MM.1S (cell line): ENCODE measurements at regions not wholly inside any gene's neighbourhood (a gene's known extent, or its start where the extent isn't known, plus 50 kb on each side); places are given as distances from the start of the nearest gene placed in this dataset.

Experiments
- DNase-seq: peaks from one replicate; pipeline ENCODE4 v3.0.0-alpha.2; 2015
- H2AFZ ChIP-seq: fragments of 300-600 bp; sonication (generic); 2 replicates; pipeline ENCODE4 v1.6.0; 2016; ENCODE audit warnings: antibody characterized with exemption, low read length
- H3F3A ChIP-seq: fragments of 300-600 bp; sonication (generic); 2 replicates; pipeline ENCODE4 v1.6.1; 2016; ENCODE audit warnings: mild to moderate bottlenecking, antibody characterized with exemption, low read length, moderate library complexity, mixed read lengths; ENCODE audit not compliant: insufficient read depth
- H3K27ac ChIP-seq: fragments of 300-600 bp; sonication (generic); 2 replicates; pipeline ENCODE4 v1.5.1; 2016; ENCODE audit warnings: mild to moderate bottlenecking, low read length
- H3K27me3 ChIP-seq: fragments of 300-600 bp; sonication (generic); replicated peaks from 2 replicates; pipeline ENCODE4 v1.6.0; 2016; ENCODE audit warnings: low read length; ENCODE audit not compliant: insufficient read depth
- H3K36me3 ChIP-seq: fragments of 300-600 bp; sonication (generic); replicated peaks from 2 replicates; pipeline ENCODE4 v1.6.1; 2016; ENCODE audit warnings: mild to moderate bottlenecking, low read length, mixed read lengths; ENCODE audit not compliant: insufficient read depth
- H3K4me1 ChIP-seq: fragments of 300-600 bp; sonication (generic); 2 replicates; pipeline ENCODE4 v1.6.1; 2016; ENCODE audit warnings: low read length, mixed read lengths
- H3K4me2 ChIP-seq: fragments of 300-600 bp; sonication (generic); 2 replicates; pipeline ENCODE4 v1.6.0; 2016; ENCODE audit warnings: low read depth, low read length
- H3K4me3 ChIP-seq: fragments of 300-600 bp; sonication (generic); 2 replicates; pipeline ENCODE4 v1.5.1; 2016; ENCODE audit warnings: low read length, mixed read lengths
- H3K79me2 ChIP-seq: fragments of 300-600 bp; sonication (generic); 2 replicates; pipeline ENCODE4 v1.6.1; 2016; ENCODE audit warnings: mixed run types, low read length, mixed read lengths
- H3K9ac ChIP-seq: fragments of 300-600 bp; sonication (generic); 2 replicates; pipeline ENCODE4 v1.6.1; 2016; ENCODE audit warnings: low read length, mixed read lengths
- H3K9me2 ChIP-seq: fragments of 300-600 bp; sonication (generic); replicated peaks from 2 replicates; pipeline ENCODE4 v1.6.1; 2016; ENCODE audit warnings: mild to moderate bottlenecking, low read length, mixed read lengths; ENCODE audit not compliant: insufficient read depth
- H3K9me3 ChIP-seq: fragments of 300-600 bp; sonication (generic); replicated peaks from 2 replicates; pipeline ENCODE4 v1.6.1; 2016; ENCODE audit warnings: mild to moderate bottlenecking, low read length, mixed read lengths; ENCODE audit not compliant: insufficient read depth
- H4K20me1 ChIP-seq: fragments of 300-600 bp; sonication (generic); 2 replicates; pipeline ENCODE4 v1.6.1; 2016; ENCODE audit warnings: mild to moderate bottlenecking, low read length, moderate library complexity, mixed read lengths; ENCODE audit not compliant: insufficient read depth
- CTCF ChIP-seq: fragments of 300-600 bp; sonication (generic); IDR thresholded peaks from 2 replicates; pipeline ENCODE4 v1.5.1; 2016; ENCODE audit warnings: antibody characterized with exemption, low read length, mixed read lengths
- EZH2 ChIP-seq: fragments of 300-600 bp; sonication (generic); optimal IDR thresholded peaks from 2 replicates; pipeline ENCODE3; 2017; ENCODE audit warnings: low read depth, mild to moderate bottlenecking, antibody characterized with exemption, low read length, mixed read lengths
- EZH2phosphoT487 ChIP-seq: fragments of 300-600 bp; sonication (generic); IDR thresholded peaks from 2 replicates; pipeline ENCODE4 v1.6.1; 2018; ENCODE audit warnings: antibody characterized with exemption, low read length

GRCh38 chr3:69642606-69643005, 96.7 kb upstream of the MITF start:
- Histone ChIP-seq H3K9ac (no peak overlapping the region), H4K20me1 (no peaks in the 10 kb centered on the region), H3K9me3 (no peaks in the 10 kb centered on the region), H3K4me1 (no peaks in the 10 kb centered on the region), H3K27me3 (no peaks in the 10 kb centered on the region), H3F3A (no peaks in the 10 kb centered on the region), H3K4me2 (no peak overlapping the region), H3K9me2 (no peaks in the 10 kb centered on the region), H3K4me3 (no peak overlapping the region), H3K27ac (no peak overlapping the region), H3K36me3 (no peaks in the 10 kb centered on the region), H3K79me2 (no peaks in the 10 kb centered on the region), H2AFZ (no peak overlapping the region)
- DNase-seq, result no peak
- TF ChIP-seq EZH2 (no peak), EZH2phosphoT487 (no peak), CTCF (no peak)

- H3F3A ChIP-seq, result no peaks in the 10 kb centered on the region
- H3K9ac ChIP-seq, result no peak overlapping the region
- no peaks in the 10 kb centered on the region for H4K20me1 ChIP-seq
- no peaks in the 10 kb centered on the region for H3K79me2 ChIP-seq
- no peak overlapping the region for H3K27ac ChIP-seq
- no peaks in the 10 kb centered on the region for H3K9me2 ChIP-seq
- no peaks in the 10 kb centered on the region for H3K9me3 ChIP-seq
- TF ChIP-seq CTCF (no peak), EZH2 (no peak), EZH2phosphoT487 (no peak)
- no peaks in the 10 kb centered on the region for H3K27me3 ChIP-seq
- no peaks in the 10 kb centered on the region for H3K4me1 ChIP-seq
- no peak overlapping the region for H2AFZ ChIP-seq
- no peak for DNase-seq
- no peak overlapping the region for H3K4me3 ChIP-seq
- no peaks in the 10 kb centered on the region for H3K36me3 ChIP-seq
- H3K4me2 ChIP-seq, result no peak overlapping the region
Measured at GRCh38 chr3:69639851-69640250, 99.4 kb upstream of the MITF start.

- Histone ChIP-seq H3K36me3 (no peaks in the 10 kb centered on the region), H3F3A (no peaks in the 10 kb centered on the region), H3K27ac (no peak overlapping the region), H3K4me1 (no peaks in the 10 kb centered on the region), H3K4me2 (no peak overlapping the region), H3K9ac (no peak overlapping the region), H3K9me2 (no peaks in the 10 kb centered on the region), H3K4me3 (no peak overlapping the region), H3K9me3 (no peaks in the 10 kb centered on the region), H4K20me1 (no peaks in the 10 kb centered on the region), H2AFZ (no peak overlapping the region), H3K79me2 (no peaks in the 10 kb centered on the region), H3K27me3 (no peaks in the 10 kb centered on the region)
- no peak for DNase-seq
- TF ChIP-seq EZH2phosphoT487 (no peak), CTCF (no peak), EZH2 (no peak)
Measured at GRCh38 chr3:69628951-69629350, 110.3 kb upstream of the MITF start.
